ENCODE measurements at regions not wholly inside any gene's neighbourhood (a gene's known extent, or its start where the extent isn't known, plus 50 kb on each side); places are given as distances from the start of the nearest gene placed in this dataset.

- TF ChIP-seq POLR2A (IDR thresholded peaks at IDR 0.05) = no peak
- no peak for TF ChIP-seq CTCF (IDR thresholded peaks at IDR 0.05)
Measured at GRCh38 chr10:10045765-10046028, 972.0 kb upstream of the CELF2 start.

Measured in thyroid gland (tissue), 4 donors.